GM18907 (cell line): ENCODE measurements at regions not wholly inside any gene's neighbourhood (a gene's known extent, or its start where the extent isn't known, plus 50 kb on each side); places are given as distances from the start of the nearest gene placed in this dataset.

ENCODE experiments used
- ATAC-seq: cut with Tn5 transposase; IDR thresholded peaks from one replicate; pipeline ENCODE4 v1.9.1; 2021; ENCODE audit warnings: mild to moderate bottlenecking, moderate library complexity; ENCODE audit not compliant: unreplicated experiment

GRCh38 chr13:26967119-26968038 lies 204.2 kb downstream of the USP12 start:
- no peak for ATAC-seq

- no peak for ATAC-seq
These were observed 204.9 kb downstream of the USP12 start for GRCh38 chr13:26966701-26967080.

- ATAC-seq = no peak
These were observed 205.5 kb downstream of the USP12 start for GRCh38 chr13:26965952-26966700.

GRCh38 chr13:26964278-26965250 lies 204.0 kb upstream of the GPR12 start:
- no peak for ATAC-seq

- no peak for ATAC-seq
These were observed 202.1 kb upstream of the GPR12 start for GRCh38 chr13:26962671-26963070.

GRCh38 chr13:26961890-26962615 lies 201.5 kb upstream of the GPR12 start:
- ATAC-seq = no peak

GRCh38 chr13:26957182-26957581 lies 196.6 kb upstream of the GPR12 start:
- no peak for ATAC-seq

GRCh38 chr13:26956522-26957142 lies 196.0 kb upstream of the GPR12 start:
- ATAC-seq = no peak

- no peak for ATAC-seq
These were observed 194.4 kb upstream of the GPR12 start for GRCh38 chr13:26954976-26955375.

GRCh38 chr13:26953291-26953690 lies 192.7 kb upstream of the GPR12 start:
- ATAC-seq = no peak

- ATAC-seq = no peak
These were observed 192.1 kb upstream of the GPR12 start for GRCh38 chr13:26952551-26953143.

- no peak for ATAC-seq
These were observed 191.1 kb upstream of the GPR12 start for GRCh38 chr13:26951581-26952177.

- no peak for ATAC-seq
These were observed 190.4 kb upstream of the GPR12 start for GRCh38 chr13:26950968-26951367.

- no peak for ATAC-seq
These were observed 190.0 kb upstream of the GPR12 start for GRCh38 chr13:26950546-26950945.

GRCh38 chr13:26949701-26950502 lies 189.3 kb upstream of the GPR12 start:
- no peak for ATAC-seq

- no peak for ATAC-seq
These were observed 187.8 kb upstream of the GPR12 start for GRCh38 chr13:26948353-26948752.

GRCh38 chr13:26946684-26947343 lies 186.2 kb upstream of the GPR12 start:
- no peak for ATAC-seq

GRCh38 chr13:26943748-26944147 lies 183.2 kb upstream of the GPR12 start:
- ATAC-seq = no peak
